Breast epithelium (tissue), 3 donors: ENCODE measurements at regions not wholly inside any gene's neighbourhood (a gene's known extent, or its start where the extent isn't known, plus 50 kb on each side); places are given as distances from the start of the nearest gene placed in this dataset.

Source experiments
- CTCF ChIP-seq, 3 donors: fragments of 450-650 bp; IDR thresholded peaks; one replicate each; pipeline ENCODE4 v1.5.1; 2016 to 2017; ENCODE audit warnings: antibody characterized with exemption in 3 of 3, mild to moderate bottlenecking in 3 of 3, moderate library complexity in 3 of 3
- POLR2A ChIP-seq: fragments of 450-650 bp; IDR thresholded peaks from one replicate; pipeline ENCODE4 v1.6.1; 2016; ENCODE audit warnings: antibody characterized with exemption, mild to moderate bottlenecking, moderate library complexity
- POLR2AphosphoS5 ChIP-seq, 3 donors: sonication (generic); formaldehyde crosslinking; IDR thresholded peaks; one replicate each; pipeline ENCODE4 v1.6.1; 2017; ENCODE audit warnings: antibody characterized with exemption in 3 of 3

DNA sequence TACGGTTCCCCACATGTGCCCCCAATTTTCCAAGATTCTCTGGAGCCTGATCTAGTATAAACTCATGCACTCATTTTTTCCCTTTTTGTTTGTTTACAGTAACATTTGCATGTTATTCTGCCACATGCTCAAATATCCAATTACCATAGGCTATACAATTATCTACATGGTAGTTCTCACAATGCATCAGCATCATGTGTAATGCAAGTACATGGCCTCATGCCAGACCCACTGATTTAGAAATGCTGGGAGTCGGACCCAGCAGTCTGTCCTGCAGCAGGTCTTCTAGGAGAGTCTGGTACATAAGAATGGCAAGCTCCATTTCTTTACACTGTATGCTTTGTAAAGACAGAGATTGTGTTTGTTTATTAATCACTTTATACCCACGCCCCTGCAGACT is 107.7 kb downstream of the CBLN2 start:
- no peak for TF ChIP-seq CTCF (IDR thresholded peaks at IDR 0.05)
- no peak for TF ChIP-seq POLR2AphosphoS5 (IDR thresholded peaks at IDR 0.05)
- no peak for TF ChIP-seq POLR2A
